Hematopoietic multipotent progenitor cell treated with erythropoietin and hydrocortisone succinate and interleukin-3 and kit ligand, for 4 days (in vitro differentiated cells): ENCODE measurements at regions not wholly inside any gene's neighbourhood (a gene's known extent, or its start where the extent isn't known, plus 50 kb on each side); places are given as distances from the start of the nearest gene placed in this dataset.

ENCODE experiments used
- DNase-seq: peaks from one replicate; pipeline ENCODE4 v3.0.0-alpha.2; 2015

GRCh38 chr5:166979307-166979895 lies 1312.0 kb upstream of the WWC1 start:
- DNase-seq = peak; percentile 29

- DNase-seq = no peak
Observed at GRCh38 chr5:166980666-166981065, 1310.8 kb upstream of the WWC1 start.

GRCh38 chr5:166982226-166982625 lies 1309.2 kb upstream of the WWC1 start:
- DNase-seq = no peak

GRCh38 chr5:166991601-166992000 lies 1299.8 kb upstream of the WWC1 start:
- DNase-seq = no peak

GRCh38 chr5:166992108-166992507 lies 1299.3 kb upstream of the WWC1 start:
- no peak for DNase-seq

GRCh38 chr5:166992874-166993722 lies 1298.3 kb upstream of the WWC1 start:
- no peak for DNase-seq

- no peak for DNase-seq
Observed at GRCh38 chr5:166994226-166994625, 1297.2 kb upstream of the WWC1 start.

GRCh38 chr5:167001246-167001645 lies 1290.2 kb upstream of the WWC1 start:
- DNase-seq = no peak

GRCh38 chr5:167008705-167009104 lies 1282.7 kb upstream of the WWC1 start:
- no peak for DNase-seq

GRCh38 chr5:167011196-167011595 lies 1280.2 kb upstream of the WWC1 start:
- no peak for DNase-seq

- no peak for DNase-seq
Observed at GRCh38 chr5:167012123-167013034, 1279.1 kb upstream of the WWC1 start.

- DNase-seq = no peak
Observed at GRCh38 chr5:167014401-167015056, 1276.9 kb upstream of the WWC1 start.

- no peak for DNase-seq
Observed at GRCh38 chr5:167020418-167020817, 1271.0 kb upstream of the WWC1 start.

GRCh38 chr5:167029488-167029887 lies 1262.0 kb upstream of the WWC1 start:
- no peak for DNase-seq

GRCh38 chr5:167030500-167031120 lies 1260.8 kb upstream of the WWC1 start:
- DNase-seq = peak; percentile 31

- DNase-seq = no peak
Observed at GRCh38 chr5:167036585-167036984, 1254.9 kb upstream of the WWC1 start.

GRCh38 chr5:167049043-167049663 lies 1242.3 kb upstream of the WWC1 start:
- peak; percentile 82 for DNase-seq

- DNase-seq = no peak
Observed at GRCh38 chr5:167049771-167050567, 1241.5 kb upstream of the WWC1 start.

- DNase-seq = peak; percentile 5
Observed at GRCh38 chr5:167050568-167051401, 1240.7 kb upstream of the WWC1 start.

- no peak for DNase-seq
Observed at GRCh38 chr5:167051402-167051768, 1240.1 kb upstream of the WWC1 start.
